OCI-LY3 (cell line): ENCODE measurements at regions not wholly inside any gene's neighbourhood (a gene's known extent, or its start where the extent isn't known, plus 50 kb on each side); places are given as distances from the start of the nearest gene placed in this dataset.

ENCODE experiments used
- EZH2phosphoT487 ChIP-seq: fragments of 200-600 bp; shearing (Covaris generic); IDR thresholded peaks from 2 replicates; pipeline ENCODE4 v1.6.1; 2018; ENCODE audit warnings: antibody characterized with exemption, mixed run types, low read depth
- TF ChIP-seq, protein P1 (sequence below): fragments of 200-600, 300-600 bp; sonication (generic); IDR thresholded peaks from 2 replicates; pipeline ENCODE4 v1.5.1; 2014; ENCODE audit warnings: antibody characterized with exemption, low read length, low read depth

DNA sequence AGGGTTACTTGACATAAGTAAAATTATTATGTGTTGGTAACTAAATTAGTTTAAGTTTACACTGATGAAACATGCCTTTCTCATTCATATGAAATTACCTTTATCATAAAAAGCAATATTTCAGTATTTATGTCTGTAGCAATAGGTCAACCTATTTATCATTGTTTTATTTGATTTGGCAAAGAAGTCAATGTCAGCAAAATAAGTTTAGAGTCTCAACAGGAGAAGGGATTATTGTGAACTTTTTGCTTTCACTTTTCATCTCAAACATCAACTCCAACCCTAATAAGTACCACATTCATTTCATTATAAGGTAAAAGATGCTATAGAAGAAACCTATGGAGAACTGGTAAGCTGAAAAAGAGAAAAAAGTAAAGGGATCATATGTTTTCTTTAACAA lies 1015.4 kb upstream of the ADGRL4 start:
- TF ChIP-seq, protein P1, sequence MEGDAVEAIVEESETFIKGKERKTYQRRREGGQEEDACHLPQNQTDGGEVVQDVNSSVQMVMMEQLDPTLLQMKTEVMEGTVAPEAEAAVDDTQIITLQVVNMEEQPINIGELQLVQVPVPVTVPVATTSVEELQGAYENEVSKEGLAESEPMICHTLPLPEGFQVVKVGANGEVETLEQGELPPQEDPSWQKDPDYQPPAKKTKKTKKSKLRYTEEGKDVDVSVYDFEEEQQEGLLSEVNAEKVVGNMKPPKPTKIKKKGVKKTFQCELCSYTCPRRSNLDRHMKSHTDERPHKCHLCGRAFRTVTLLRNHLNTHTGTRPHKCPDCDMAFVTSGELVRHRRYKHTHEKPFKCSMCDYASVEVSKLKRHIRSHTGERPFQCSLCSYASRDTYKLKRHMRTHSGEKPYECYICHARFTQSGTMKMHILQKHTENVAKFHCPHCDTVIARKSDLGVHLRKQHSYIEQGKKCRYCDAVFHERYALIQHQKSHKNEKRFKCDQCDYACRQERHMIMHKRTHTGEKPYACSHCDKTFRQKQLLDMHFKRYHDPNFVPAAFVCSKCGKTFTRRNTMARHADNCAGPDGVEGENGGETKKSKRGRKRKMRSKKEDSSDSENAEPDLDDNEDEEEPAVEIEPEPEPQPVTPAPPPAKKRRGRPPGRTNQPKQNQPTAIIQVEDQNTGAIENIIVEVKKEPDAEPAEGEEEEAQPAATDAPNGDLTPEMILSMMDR, result no peak
- TF ChIP-seq EZH2phosphoT487, result no peak
